K562 (cell line): ENCODE measurements at regions not wholly inside any gene's neighbourhood (a gene's known extent, or its start where the extent isn't known, plus 50 kb on each side); places are given as distances from the start of the nearest gene placed in this dataset.

ENCODE experiments used
- ATAC-seq: fragments of 200-7000 bp; cut with Tn5 transposase; 3 replicates; pipeline ENCODE4 v1.9.1; 2020; ENCODE audit warnings: moderate library complexity
- BruUV-seq: library from RNA; stranded (reverse); fragments of 400-500 nt; replicated peaks from 2 replicates; lab custom pipeline; 2021; lab: Mats Ljungman, UMichigan
- CTCF ChIA-PET: fragments of 300-600 bp; formaldehyde crosslinking; extraction: SDS; loops from one replicate; lab custom pipeline; 2021; ENCODE audit warnings: low intra/inter-chr PET ratio; lab: Yijun Ruan, JAX
- POLR2A ChIA-PET: fragments of 300-600, 350-650 bp; sonication (Branson Sonifier 250); formaldehyde crosslinking; extraction: SDS; loops from one replicate; lab custom pipeline; 2021; ENCODE audit warnings: antibody characterized with exemption, inconsistent platforms; lab: Yijun Ruan, JAX
- DNase-seq, 4 experiments: peaks; one replicate each; pipeline versions ENCODE4 v3.0.0 to v3.0.0-alpha.2; 2011 to 2018; ENCODE audit warnings: low spot score in 3 of 4, mixed read lengths in 3 of 4; ENCODE audit errors: extremely low read depth in 1 of 4
- FAIRE-seq: peaks from 2 replicates; lab custom pipeline; 2011; peaks lifted over from hg19 to GRCh38; lab: Jason Lieb, UNC
- H2AFZ ChIP-seq: 2 replicates; pipeline ENCODE4 v1.6.0; 2011; ENCODE audit warnings: low read depth, low read length, control low read depth, inconsistent platforms
- H3K27ac ChIP-seq: fragments of 200-600 bp; 3 replicates; pipeline ENCODE4 v1.8.0; 2011; ENCODE audit warnings: low read depth, mild to moderate bottlenecking, control low read depth, inconsistent platforms, low read length, moderate library complexity, mixed read lengths; ENCODE audit errors: extremely low read depth
- H3K27me3 ChIP-seq, 2 experiments: fragments of 300-600 bp in 1 of 2; 2 replicates in 1 of 2; 3 replicates in 1 of 2; pipeline versions ENCODE4 v1.6.0 to v1.8.0; 2011; ENCODE audit warnings: inconsistent platforms in 2 of 2, low read length in 2 of 2, mild to moderate bottlenecking in 1 of 2, mixed read lengths in 1 of 2, moderate library complexity in 1 of 2; ENCODE audit not compliant: control insufficient read depth in 2 of 2, insufficient read depth in 2 of 2
- H3K36me3 ChIP-seq: fragments of 300-600 bp; 3 replicates; pipeline ENCODE4 v1.8.0; 2011; ENCODE audit warnings: mild to moderate bottlenecking, low read length, inconsistent platforms; ENCODE audit not compliant: control insufficient read depth, insufficient read depth
- H3K4me1 ChIP-seq, 2 experiments: fragments of 200-600 bp in 1 of 2; replicated peaks in 1 of 2; 2 replicates in 1 of 2; 3 replicates in 1 of 2; pipeline versions ENCODE4 v1.5.1 to v1.8.0; 2011; ENCODE audit warnings: inconsistent platforms in 2 of 2, low read length in 2 of 2, mild to moderate bottlenecking in 1 of 2, mixed read lengths in 1 of 2, moderate library complexity in 1 of 2; ENCODE audit not compliant: control insufficient read depth in 2 of 2, insufficient read depth in 2 of 2
- H3K4me2 ChIP-seq: 2 replicates; pipeline ENCODE4 v1.6.1; 2011; ENCODE audit warnings: low read length, control low read depth, inconsistent platforms, mixed read lengths; ENCODE audit not compliant: insufficient read depth
- H3K4me3 ChIP-seq: fragments of 200-600 bp; sonication (generic), shearing (Covaris generic); 2 replicates; pipeline ENCODE4 v1.5.1; 2016; ENCODE audit warnings: control low read depth, inconsistent platforms
- H3K79me2 ChIP-seq: fragments of 200-600 bp; 3 replicates; pipeline ENCODE4 v1.8.0; 2011; ENCODE audit warnings: low read length, inconsistent platforms; ENCODE audit not compliant: control insufficient read depth, insufficient read depth
- H3K9ac ChIP-seq, 2 experiments: 2 replicates each; pipeline versions ENCODE4 v1.6.0 to v1.6.1; 2011; ENCODE audit warnings: low read depth in 2 of 2, low read length in 2 of 2, control low read depth in 1 of 2, inconsistent platforms in 1 of 2, mild to moderate bottlenecking in 1 of 2, mixed read lengths in 1 of 2; ENCODE audit not compliant: insufficient read depth in 1 of 2
- H3K9me1 ChIP-seq: one replicate; pipeline ENCODE4 v1.6.0; 2011; ENCODE audit warnings: inconsistent platforms, mild to moderate bottlenecking, low read length, moderate library complexity; ENCODE audit not compliant: control insufficient read depth, insufficient read depth
- H3K9me3 ChIP-seq: replicated peaks from 2 replicates; pipeline ENCODE4 v1.5.1; 2011; ENCODE audit warnings: low read depth, low read length, inconsistent platforms; ENCODE audit not compliant: control insufficient read depth, insufficient read depth
- H4K20me1 ChIP-seq: replicated peaks from 2 replicates; pipeline ENCODE4 v1.6.1; 2011; ENCODE audit warnings: low read length, inconsistent platforms, mixed read lengths; ENCODE audit not compliant: control insufficient read depth, insufficient read depth
- ARNT ChIP-seq, 2 experiments: fragments of 450-650 bp; IDR thresholded peaks; 2 replicates each; pipeline ENCODE4 v1.6.1; 2016; ENCODE audit warnings: mild to moderate bottlenecking in 1 of 2
- CBX8 ChIP-seq: fragments of 200-600 bp; sonication (generic); IDR thresholded peaks from 2 replicates; pipeline ENCODE4 v1.6.1; 2012; ENCODE audit warnings: borderline replicate concordance, mixed run types, low read depth, mild to moderate bottlenecking, moderate library complexity, mixed read lengths, low read length, control low read depth, inconsistent platforms; ENCODE audit not compliant: poor library complexity, severe bottlenecking; ENCODE audit errors: extremely low read depth
- CREB3L1 ChIP-seq: fragments of 450-650 bp; IDR thresholded peaks from 2 replicates; pipeline ENCODE4 v1.6.1; 2014; ENCODE audit warnings: low read depth, mild to moderate bottlenecking, moderate library complexity, borderline replicate concordance
- HDAC8 ChIP-seq: fragments of 450-650 bp; IDR thresholded peaks from 2 replicates; pipeline ENCODE4 v1.6.1; 2016; ENCODE audit warnings: mild to moderate bottlenecking, missing genetic modification characterization, moderate library complexity, missing compliant biosample characterization
- MAX ChIP-seq: sonication (generic); formaldehyde crosslinking; IDR thresholded peaks from 2 replicates; pipeline ENCODE4 v1.9.0; 2022; ENCODE audit warnings: mild to moderate bottlenecking, missing genetic modification reagents
- PRMT5 ChIP-seq: sonication (generic); formaldehyde crosslinking; IDR thresholded peaks from 2 replicates; pipeline ENCODE4 v1.5.0; 2020; ENCODE audit warnings: missing genetic modification reagents
- THAP7 ChIP-seq: fragments of 250-450 bp; sonication (Bioruptor Pico); IDR thresholded peaks from 2 replicates; pipeline ENCODE4 v1.5.0; 2021
- ZC3H11A ChIP-seq: IDR thresholded peaks from 2 replicates; pipeline ENCODE4 v1.6.1; 2012; ENCODE audit warnings: low read depth, low read length, improper control_type of control experiment
- ZNF134 ChIP-seq: fragments of 250-450 bp; sonication (Bioruptor Pico); conservative IDR thresholded peaks from 2 replicates; pipeline ENCODE4 v1.4.0; 2020
- ZNF165 ChIP-seq: fragments of 250-450 bp; sonication (Bioruptor Pico); IDR thresholded peaks from 2 replicates; pipeline ENCODE4 v1.4.0; 2020; ENCODE audit warnings: borderline replicate concordance
- ZNF511 ChIP-seq: sonication (generic); formaldehyde crosslinking; IDR thresholded peaks from 2 replicates; pipeline ENCODE4 v1.8.0; 2022; ENCODE audit warnings: mild to moderate bottlenecking, missing genetic modification reagents
- WGBS: fragments of 100-300 bp; shearing (Covaris generic); methylation state at CpG from one replicate; pipeline ENCODE4 v1.1.6; 2016; ENCODE audit warnings: low coverage, mixed read lengths; ENCODE audit not compliant: insufficient coverage; ENCODE audit errors: missing lambda C conversion rate; 5-methylcytosine and 5-hydroxymethylcytosine counted together
- in situ Hi-C: fragments of 300-500 bp; cut with MboI; formaldehyde crosslinking; loops from 4 replicates; pipeline ENCODE4 v1.15.0; 2018; ENCODE audit warnings: inconsistent platforms, mixed read lengths
- intact Hi-C: fragments of 100-400 bp; cut with micrococcal nuclease; formaldehyde crosslinking; loops from 2 replicates; pipeline ENCODE4 v1.14.2; 2022

GRCh38 chr15:31557899-31558298, 231.3 kb downstream of the KLF13 start (continued):
- no peak for TF ChIP-seq THAP7 (CRISPR knock-in tag)

- Histone ChIP-seq H3K4me1 (no peaks in the 10 kb centered on the region), H2AFZ (no peak overlapping the region), H3K9ac (no peak overlapping the region), H4K20me1 (no peaks in the 10 kb centered on the region), H3K9me3 (no peaks in the 10 kb centered on the region), H3K27ac (no peak overlapping the region), H3K4me3 (no peak overlapping the region), H3K4me2 (no peak overlapping the region), H3K27me3 (peaks cover 0 to 43% of the 10 kb centered on the region in 2 experiments; a peak in 3 of 5 replicates), H3K36me3 (no peaks in the 10 kb centered on the region), H3K9me1 (no peaks in the 10 kb centered on the region), H3K79me2 (no peaks in the 10 kb centered on the region)
- TF ChIP-seq CREB3L1 (no peak), MAX (no peak), PRMT5 (CRISPR knock-in tag) (no peak), HDAC8 (tag) (no peak), ZNF134 (CRISPR knock-in tag) (no peak), ZNF165 (CRISPR knock-in tag) (no peak), ARNT (IDR thresholded peaks at IDR 0.05) (no peak), CBX8 (no peak), ZNF511 (CRISPR knock-in tag) (no peak), ZC3H11A (no peak)
- DNase-seq (no peak), FAIRE-seq (no peak), ATAC-seq (no peak)
- WGBS = 1% methylated on average over 12 of the region's 12 CpGs
- CTCF ChIA-PET = no interaction called here
- in situ Hi-C loops (no loop called here), intact Hi-C loops (no loop called here)
- no TSS peak for BruUV-seq
- POLR2A ChIA-PET = interaction anchor here (0.7 kb wide), 1 partner anchor 346 kb away, joined by 3 read pairs; no protein-coding TSS in a partner anchor
Measured at GRCh38 chr15:31558840-31559239, 232.2 kb downstream of the KLF13 start.
